DOHH2 (cell line): ENCODE measurements at regions not wholly inside any gene's neighbourhood (a gene's known extent, or its start where the extent isn't known, plus 50 kb on each side); places are given as distances from the start of the nearest gene placed in this dataset.

Experiments
- H3F3A ChIP-seq: fragments of 200-600 bp; sonication (generic), shearing (Covaris generic); 2 replicates; pipeline ENCODE4 v1.6.0; 2016; ENCODE audit warnings: antibody characterized with exemption, mild to moderate bottlenecking; ENCODE audit not compliant: control insufficient read depth, insufficient read depth
- H3K27ac ChIP-seq: fragments of 200-600 bp; sonication (generic); 2 replicates; pipeline ENCODE4 v1.5.1; 2014; ENCODE audit warnings: low read depth, mild to moderate bottlenecking, low read length, moderate library complexity
- H3K27me3 ChIP-seq: fragments of 200-600 bp; sonication (generic); 2 replicates; pipeline ENCODE4 v1.6.1; 2014; ENCODE audit warnings: mild to moderate bottlenecking, low read length, mixed read lengths; ENCODE audit not compliant: control insufficient read depth
- H3K36me3 ChIP-seq: fragments of 200-600 bp; sonication (generic); 2 replicates; pipeline ENCODE4 v1.6.1; 2014; ENCODE audit warnings: mild to moderate bottlenecking, low read length, moderate library complexity, mixed read lengths; ENCODE audit not compliant: control insufficient read depth
- H3K4me1 ChIP-seq: fragments of 200-600 bp; sonication (generic); 2 replicates; pipeline ENCODE4 v1.6.1; 2014; ENCODE audit warnings: mild to moderate bottlenecking, low read length, mixed read lengths; ENCODE audit not compliant: control insufficient read depth
- H3K4me2 ChIP-seq: fragments of 200-600 bp; sonication (generic); 2 replicates; pipeline ENCODE4 v1.6.0; 2014; ENCODE audit warnings: mild to moderate bottlenecking, low read length, moderate library complexity
- H3K4me3 ChIP-seq: fragments of 200-600 bp; sonication (generic); 2 replicates; pipeline ENCODE4 v1.5.1; 2014; ENCODE audit warnings: mild to moderate bottlenecking, low read length, mixed read lengths
- H3K79me2 ChIP-seq: fragments of 200-600 bp; sonication (generic); 2 replicates; pipeline ENCODE4 v1.6.1; 2014; ENCODE audit warnings: mild to moderate bottlenecking, low read length, mixed read lengths; ENCODE audit not compliant: control insufficient read depth
- H3K9me2 ChIP-seq: fragments of 200-600 bp; sonication (generic); replicated peaks from 2 replicates; pipeline ENCODE4 v1.6.1; 2014; ENCODE audit warnings: mild to moderate bottlenecking, low read length, mixed read lengths; ENCODE audit not compliant: control insufficient read depth
- H3K9me3 ChIP-seq: fragments of 200-600 bp; sonication (generic); 2 replicates; pipeline ENCODE4 v1.6.1; 2014; ENCODE audit warnings: antibody characterized with exemption, low read length, mixed read lengths; ENCODE audit not compliant: control insufficient read depth, insufficient read depth
- H4K20me1 ChIP-seq: fragments of 200-600 bp; sonication (generic); 2 replicates; pipeline ENCODE4 v1.6.0; 2014; ENCODE audit warnings: low read depth, mild to moderate bottlenecking, antibody characterized with exemption, low read length, moderate library complexity; ENCODE audit not compliant: control insufficient read depth, insufficient read depth
- EZH2phosphoT487 ChIP-seq: fragments of 200-600 bp; sonication (generic); IDR thresholded peaks from 2 replicates; pipeline ENCODE4 v1.6.1; 2017; ENCODE audit warnings: borderline replicate concordance, mild to moderate bottlenecking, antibody characterized with exemption, low read length, moderate library complexity, mixed read lengths
- TF ChIP-seq, protein P1 (sequence below): fragments of 200-600 bp; sonication (generic); IDR thresholded peaks from one replicate; pipeline ENCODE4 v1.5.1; 2014; ENCODE audit warnings: antibody characterized with exemption, mild to moderate bottlenecking, low read depth, low read length; ENCODE audit not compliant: poor library complexity, severe bottlenecking

DNA sequence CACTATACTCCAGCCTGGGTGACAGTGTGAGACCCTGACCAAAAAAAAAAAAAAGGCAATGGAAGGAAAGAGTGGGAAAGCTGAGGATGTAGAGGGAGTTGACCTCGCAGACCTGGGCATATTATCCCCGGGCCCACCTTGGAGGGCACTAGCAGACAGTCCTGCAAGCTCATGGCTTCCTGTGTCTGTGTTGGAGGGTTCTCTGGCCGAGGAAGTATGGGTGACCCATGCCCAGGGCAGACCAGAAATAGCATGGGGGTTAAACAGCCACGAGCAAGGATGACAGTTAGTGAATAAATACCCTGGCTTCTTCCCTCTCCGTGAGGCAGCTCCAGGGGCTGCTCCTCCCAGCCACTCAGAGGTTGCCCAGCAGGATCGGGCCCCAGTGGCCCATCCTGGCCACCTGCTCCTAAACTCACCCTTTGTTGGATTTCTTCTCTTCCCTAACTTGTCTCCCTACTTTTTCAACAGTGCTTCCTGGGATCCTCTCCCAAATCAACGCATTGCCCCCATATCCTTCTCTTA, 485.8 kb downstream of the ZNF536 start:
- Histone ChIP-seq H3K9me3 (no peaks in the 10 kb centered on the region), H3K27me3 (no peaks in the 10 kb centered on the region), H3K79me2 (no peaks in the 10 kb centered on the region), H3K9me2 (no peaks in the 10 kb centered on the region), H3K27ac (no peak overlapping the region), H3K4me3 (no peak overlapping the region), H3F3A (no peaks in the 10 kb centered on the region), H3K36me3 (no peaks in the 10 kb centered on the region), H3K4me1 (no peaks in the 10 kb centered on the region), H4K20me1 (no peaks in the 10 kb centered on the region), H3K4me2 (no peak overlapping the region)
- TF ChIP-seq EZH2phosphoT487, result no peak
- TF ChIP-seq, protein P1, sequence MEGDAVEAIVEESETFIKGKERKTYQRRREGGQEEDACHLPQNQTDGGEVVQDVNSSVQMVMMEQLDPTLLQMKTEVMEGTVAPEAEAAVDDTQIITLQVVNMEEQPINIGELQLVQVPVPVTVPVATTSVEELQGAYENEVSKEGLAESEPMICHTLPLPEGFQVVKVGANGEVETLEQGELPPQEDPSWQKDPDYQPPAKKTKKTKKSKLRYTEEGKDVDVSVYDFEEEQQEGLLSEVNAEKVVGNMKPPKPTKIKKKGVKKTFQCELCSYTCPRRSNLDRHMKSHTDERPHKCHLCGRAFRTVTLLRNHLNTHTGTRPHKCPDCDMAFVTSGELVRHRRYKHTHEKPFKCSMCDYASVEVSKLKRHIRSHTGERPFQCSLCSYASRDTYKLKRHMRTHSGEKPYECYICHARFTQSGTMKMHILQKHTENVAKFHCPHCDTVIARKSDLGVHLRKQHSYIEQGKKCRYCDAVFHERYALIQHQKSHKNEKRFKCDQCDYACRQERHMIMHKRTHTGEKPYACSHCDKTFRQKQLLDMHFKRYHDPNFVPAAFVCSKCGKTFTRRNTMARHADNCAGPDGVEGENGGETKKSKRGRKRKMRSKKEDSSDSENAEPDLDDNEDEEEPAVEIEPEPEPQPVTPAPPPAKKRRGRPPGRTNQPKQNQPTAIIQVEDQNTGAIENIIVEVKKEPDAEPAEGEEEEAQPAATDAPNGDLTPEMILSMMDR, result no peak

GRCh38 chr19:30857388-30857787, 485.2 kb downstream of the ZNF536 start:
- H3K9me2 ChIP-seq, result no peaks in the 10 kb centered on the region
- H3K4me1 ChIP-seq, result no peaks in the 10 kb centered on the region
- no peaks in the 10 kb centered on the region for H3K79me2 ChIP-seq
- H3K9me3 ChIP-seq, result no peaks in the 10 kb centered on the region
- H3K4me3 ChIP-seq, result no peak overlapping the region
- no peaks in the 10 kb centered on the region for H3F3A ChIP-seq
- no peak overlapping the region for H3K27ac ChIP-seq
- no peaks in the 10 kb centered on the region for H4K20me1 ChIP-seq
- H3K27me3 ChIP-seq, result no peaks in the 10 kb centered on the region
- no peak overlapping the region for H3K4me2 ChIP-seq
- TF ChIP-seq, protein P1, result no peak
- no peak for TF ChIP-seq EZH2phosphoT487
- no peaks in the 10 kb centered on the region for H3K36me3 ChIP-seq

- Histone ChIP-seq H3K4me2 (no peak overlapping the region), H3K9me2 (no peaks in the 10 kb centered on the region), H3K36me3 (no peaks in the 10 kb centered on the region), H3K79me2 (no peaks in the 10 kb centered on the region), H4K20me1 (no peaks in the 10 kb centered on the region), H3K27ac (no peak overlapping the region), H3K9me3 (no peaks in the 10 kb centered on the region), H3F3A (no peaks in the 10 kb centered on the region), H3K4me3 (no peak overlapping the region), H3K27me3 (no peaks in the 10 kb centered on the region), H3K4me1 (no peaks in the 10 kb centered on the region)
- TF ChIP-seq EZH2phosphoT487, result no peak
- TF ChIP-seq, protein P1, result no peak
These were observed 484.6 kb downstream of the ZNF536 start for GRCh38 chr19:30856786-30857185.
